Panc1 (cell line): ENCODE measurements at regions not wholly inside any gene's neighbourhood (a gene's known extent, or its start where the extent isn't known, plus 50 kb on each side); places are given as distances from the start of the nearest gene placed in this dataset.

Experiments used
- ATAC-seq: fragments of 200-7000 bp; cut with Tn5 transposase; 2 replicates; pipeline ENCODE4 v1.9.1; 2020; ENCODE audit warnings: mild to moderate bottlenecking, moderate library complexity
- BruUV-seq: library from RNA; stranded (reverse); fragments of 400-500 nt; replicated peaks from 2 replicates; lab custom pipeline; 2021; lab: Mats Ljungman, UMichigan
- CTCF ChIA-PET: fragments of 300-600 bp; sonication (Branson Sonifier 250); formaldehyde crosslinking; loops from one replicate; lab custom pipeline; 2022; ENCODE audit warnings: antibody characterized with exemption; lab: Charles Lee
- POLR2A ChIA-PET: fragments of 300-600 bp; sonication (Branson Sonifier 250); formaldehyde crosslinking; loops from one replicate; lab custom pipeline; 2022; ENCODE audit warnings: antibody characterized with exemption; lab: Charles Lee
- DNase-seq: peaks from one replicate; pipeline ENCODE4 v3.0.0-alpha.2; 2010; ENCODE audit warnings: low read depth, low spot score
- H3K27ac ChIP-seq: 2 replicates; pipeline ENCODE4 v1.5.1; 2011; ENCODE audit warnings: mild to moderate bottlenecking, low read length, inconsistent platforms
- H3K27me3 ChIP-seq: fragments of 200-500 bp; sonication (Bioruptor generic); 2 replicates; pipeline ENCODE4 v1.6.0; 2014; ENCODE audit warnings: low read length, inconsistent platforms; ENCODE audit not compliant: control insufficient read depth, insufficient read depth
- H3K36me3 ChIP-seq: fragments of 200-500 bp; sonication (Bioruptor generic); 2 replicates; pipeline ENCODE4 v1.5.1; 2014; ENCODE audit warnings: inconsistent platforms, mild to moderate bottlenecking, low read length, moderate library complexity; ENCODE audit not compliant: control insufficient read depth, insufficient read depth
- H3K4me1 ChIP-seq: 2 replicates; pipeline ENCODE4 v1.5.1; 2011; ENCODE audit warnings: inconsistent platforms, mild to moderate bottlenecking, low read length, moderate library complexity; ENCODE audit not compliant: control insufficient read depth, insufficient read depth
- H3K4me3 ChIP-seq, 2 experiments: 2 replicates each; pipeline ENCODE4 v1.5.1; 2011 to 2012; ENCODE audit warnings: low read depth in 2 of 2, low read length in 2 of 2, mild to moderate bottlenecking in 2 of 2, inconsistent platforms in 1 of 2, moderate library complexity in 1 of 2
- H3K9me3 ChIP-seq: fragments of 200-500 bp; sonication (Bioruptor generic); 2 replicates; pipeline ENCODE4 v1.5.1; 2014; ENCODE audit warnings: low read depth, mild to moderate bottlenecking, inconsistent platforms, low read length, moderate library complexity; ENCODE audit not compliant: control insufficient read depth, insufficient read depth
- POLR2AphosphoS5 ChIP-seq: IDR thresholded peaks from 2 replicates; pipeline ENCODE4 v1.6.1; 2012; ENCODE audit warnings: mild to moderate bottlenecking, low read depth, low read length, moderate library complexity
- SIN3A ChIP-seq: IDR thresholded peaks from 2 replicates; pipeline ENCODE4 v1.6.1; 2012; ENCODE audit warnings: low read depth, mild to moderate bottlenecking, low read length, moderate library complexity, borderline replicate concordance; ENCODE audit not compliant: insufficient read depth
- TCF7L2 ChIP-seq: IDR thresholded peaks from 2 replicates; pipeline ENCODE4 v1.6.1; 2011; ENCODE audit warnings: mild to moderate bottlenecking, low read depth, low read length, inconsistent platforms
- in situ Hi-C: cut with HindIII; loops from 2 replicates; pipeline ENCODE4 v1.10.0; 2016; ENCODE audit warnings: low sequenced_read_pairs, low pct_unique_long_range_greater_than_20kb
- intact Hi-C: fragments of 100-400 bp; cut with micrococcal nuclease; formaldehyde crosslinking; loops from one replicate; pipeline ENCODE4 v1.10.0; 2022; ENCODE audit not compliant: unreplicated experiment
- TF ChIP-seq, protein P1 (sequence below), 2 experiments: IDR thresholded peaks; 2 replicates each; pipeline ENCODE4 v1.6.1; 2011 to 2012; ENCODE audit warnings: low read depth in 2 of 2, control low read depth in 1 of 2, low read length in 1 of 2, mild to moderate bottlenecking in 1 of 2, moderate library complexity in 1 of 2; ENCODE audit not compliant: insufficient read depth in 1 of 2
- TF ChIP-seq, protein P2 (sequence below): fragments of 450-650 bp; IDR thresholded peaks from 2 replicates; pipeline ENCODE4 v1.5.1; 2017; ENCODE audit warnings: mild to moderate bottlenecking

DNA sequence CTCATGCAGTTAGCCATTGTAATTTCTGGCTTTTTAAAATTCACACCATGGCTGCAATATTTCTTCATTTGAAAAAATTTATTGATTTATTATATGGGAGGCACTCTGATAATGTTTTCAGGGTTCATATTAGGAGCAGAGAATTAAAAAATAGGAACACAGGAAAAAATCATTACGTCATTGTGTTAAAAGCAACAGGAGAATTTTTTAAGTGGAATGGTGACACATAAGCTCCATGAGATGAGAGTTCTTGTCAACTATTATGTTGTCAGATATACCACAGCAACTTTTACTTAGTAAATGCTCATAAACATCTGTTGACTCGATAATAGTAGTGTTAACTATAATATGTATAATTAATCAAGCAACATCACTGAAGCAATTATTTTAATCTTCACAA, 400.1 kb downstream of the TDRD3 start:
- in situ Hi-C loops (no loop called here), intact Hi-C loops (no loop called here)
- no peak for DNase-seq
- no peaks in the 10 kb centered on the region for H3K36me3 ChIP-seq
- H3K27me3 ChIP-seq = no peaks in the 10 kb centered on the region
- H3K4me1 ChIP-seq = no peaks in the 10 kb centered on the region
- POLR2A ChIA-PET = no interaction called here
- ATAC-seq = no peak
- H3K9me3 ChIP-seq = no peaks in the 10 kb centered on the region
- TF ChIP-seq, protein P1, sequence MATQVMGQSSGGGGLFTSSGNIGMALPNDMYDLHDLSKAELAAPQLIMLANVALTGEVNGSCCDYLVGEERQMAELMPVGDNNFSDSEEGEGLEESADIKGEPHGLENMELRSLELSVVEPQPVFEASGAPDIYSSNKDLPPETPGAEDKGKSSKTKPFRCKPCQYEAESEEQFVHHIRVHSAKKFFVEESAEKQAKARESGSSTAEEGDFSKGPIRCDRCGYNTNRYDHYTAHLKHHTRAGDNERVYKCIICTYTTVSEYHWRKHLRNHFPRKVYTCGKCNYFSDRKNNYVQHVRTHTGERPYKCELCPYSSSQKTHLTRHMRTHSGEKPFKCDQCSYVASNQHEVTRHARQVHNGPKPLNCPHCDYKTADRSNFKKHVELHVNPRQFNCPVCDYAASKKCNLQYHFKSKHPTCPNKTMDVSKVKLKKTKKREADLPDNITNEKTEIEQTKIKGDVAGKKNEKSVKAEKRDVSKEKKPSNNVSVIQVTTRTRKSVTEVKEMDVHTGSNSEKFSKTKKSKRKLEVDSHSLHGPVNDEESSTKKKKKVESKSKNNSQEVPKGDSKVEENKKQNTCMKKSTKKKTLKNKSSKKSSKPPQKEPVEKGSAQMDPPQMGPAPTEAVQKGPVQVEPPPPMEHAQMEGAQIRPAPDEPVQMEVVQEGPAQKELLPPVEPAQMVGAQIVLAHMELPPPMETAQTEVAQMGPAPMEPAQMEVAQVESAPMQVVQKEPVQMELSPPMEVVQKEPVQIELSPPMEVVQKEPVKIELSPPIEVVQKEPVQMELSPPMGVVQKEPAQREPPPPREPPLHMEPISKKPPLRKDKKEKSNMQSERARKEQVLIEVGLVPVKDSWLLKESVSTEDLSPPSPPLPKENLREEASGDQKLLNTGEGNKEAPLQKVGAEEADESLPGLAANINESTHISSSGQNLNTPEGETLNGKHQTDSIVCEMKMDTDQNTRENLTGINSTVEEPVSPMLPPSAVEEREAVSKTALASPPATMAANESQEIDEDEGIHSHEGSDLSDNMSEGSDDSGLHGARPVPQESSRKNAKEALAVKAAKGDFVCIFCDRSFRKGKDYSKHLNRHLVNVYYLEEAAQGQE (IDR thresholded peaks at IDR 0.05; ENCODE audit: insufficient read depth in 1 of 2, low read depth in 2 of 2, low read length in 1 of 2) = no peak
- TF ChIP-seq SIN3A = no peak
- TF ChIP-seq, protein P2, sequence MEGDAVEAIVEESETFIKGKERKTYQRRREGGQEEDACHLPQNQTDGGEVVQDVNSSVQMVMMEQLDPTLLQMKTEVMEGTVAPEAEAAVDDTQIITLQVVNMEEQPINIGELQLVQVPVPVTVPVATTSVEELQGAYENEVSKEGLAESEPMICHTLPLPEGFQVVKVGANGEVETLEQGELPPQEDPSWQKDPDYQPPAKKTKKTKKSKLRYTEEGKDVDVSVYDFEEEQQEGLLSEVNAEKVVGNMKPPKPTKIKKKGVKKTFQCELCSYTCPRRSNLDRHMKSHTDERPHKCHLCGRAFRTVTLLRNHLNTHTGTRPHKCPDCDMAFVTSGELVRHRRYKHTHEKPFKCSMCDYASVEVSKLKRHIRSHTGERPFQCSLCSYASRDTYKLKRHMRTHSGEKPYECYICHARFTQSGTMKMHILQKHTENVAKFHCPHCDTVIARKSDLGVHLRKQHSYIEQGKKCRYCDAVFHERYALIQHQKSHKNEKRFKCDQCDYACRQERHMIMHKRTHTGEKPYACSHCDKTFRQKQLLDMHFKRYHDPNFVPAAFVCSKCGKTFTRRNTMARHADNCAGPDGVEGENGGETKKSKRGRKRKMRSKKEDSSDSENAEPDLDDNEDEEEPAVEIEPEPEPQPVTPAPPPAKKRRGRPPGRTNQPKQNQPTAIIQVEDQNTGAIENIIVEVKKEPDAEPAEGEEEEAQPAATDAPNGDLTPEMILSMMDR = no peak
- TF ChIP-seq POLR2AphosphoS5 = no peak
- TF ChIP-seq TCF7L2 = no peak
- no peak overlapping the region for H3K27ac ChIP-seq
- CTCF ChIA-PET = no interaction called here
- H3K4me3 ChIP-seq = no peak overlapping the region
- BruUV-seq = no TSS peak

DNA sequence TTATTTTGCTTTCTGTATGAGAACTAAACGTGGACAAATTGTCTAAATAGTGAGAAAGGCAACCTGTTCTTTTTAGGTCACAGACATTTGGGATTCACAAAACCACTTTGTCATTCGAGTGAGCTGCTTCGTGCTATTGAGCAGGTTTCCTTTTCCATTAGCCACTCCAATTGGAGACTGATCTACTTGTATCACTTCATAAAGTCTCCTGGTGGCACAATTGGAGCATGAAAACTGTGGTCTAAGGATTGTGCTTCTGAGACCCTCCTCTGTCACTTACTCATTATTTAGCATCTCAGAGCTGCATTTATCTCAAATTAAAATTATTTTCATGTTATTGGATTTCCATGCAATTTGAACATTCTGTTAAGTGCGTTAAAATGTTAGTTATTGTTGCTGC, 397.7 kb downstream of the TDRD3 start:
- Histone ChIP-seq H3K4me3 (no peak overlapping the region), H3K27ac (no peak overlapping the region), H3K36me3 (no peaks in the 10 kb centered on the region), H3K9me3 (no peaks in the 10 kb centered on the region), H3K4me1 (no peaks in the 10 kb centered on the region), H3K27me3 (no peaks in the 10 kb centered on the region)
- BruUV-seq = no TSS peak
- in situ Hi-C loops (no loop called here), intact Hi-C loops (no loop called here)
- ChIA-PET CTCF (no interaction called here), POLR2A (no interaction called here)
- ATAC-seq (no peak), DNase-seq (no peak)
- TF ChIP-seq POLR2AphosphoS5 = no peak
- TF ChIP-seq, protein P1 (IDR thresholded peaks at IDR 0.05; ENCODE audit: insufficient read depth in 1 of 2, low read depth in 2 of 2, low read length in 1 of 2) = no peak
- TF ChIP-seq, protein P2 = no peak
- no peak for TF ChIP-seq TCF7L2
